ENCODE measurements at regions not wholly inside any gene's neighbourhood (a gene's known extent, or its start where the extent isn't known, plus 50 kb on each side); places are given as distances from the start of the nearest gene placed in this dataset.
A peak's percentile ranks its signal among the peaks of the same experiment; 100 is the strongest.

DNA sequence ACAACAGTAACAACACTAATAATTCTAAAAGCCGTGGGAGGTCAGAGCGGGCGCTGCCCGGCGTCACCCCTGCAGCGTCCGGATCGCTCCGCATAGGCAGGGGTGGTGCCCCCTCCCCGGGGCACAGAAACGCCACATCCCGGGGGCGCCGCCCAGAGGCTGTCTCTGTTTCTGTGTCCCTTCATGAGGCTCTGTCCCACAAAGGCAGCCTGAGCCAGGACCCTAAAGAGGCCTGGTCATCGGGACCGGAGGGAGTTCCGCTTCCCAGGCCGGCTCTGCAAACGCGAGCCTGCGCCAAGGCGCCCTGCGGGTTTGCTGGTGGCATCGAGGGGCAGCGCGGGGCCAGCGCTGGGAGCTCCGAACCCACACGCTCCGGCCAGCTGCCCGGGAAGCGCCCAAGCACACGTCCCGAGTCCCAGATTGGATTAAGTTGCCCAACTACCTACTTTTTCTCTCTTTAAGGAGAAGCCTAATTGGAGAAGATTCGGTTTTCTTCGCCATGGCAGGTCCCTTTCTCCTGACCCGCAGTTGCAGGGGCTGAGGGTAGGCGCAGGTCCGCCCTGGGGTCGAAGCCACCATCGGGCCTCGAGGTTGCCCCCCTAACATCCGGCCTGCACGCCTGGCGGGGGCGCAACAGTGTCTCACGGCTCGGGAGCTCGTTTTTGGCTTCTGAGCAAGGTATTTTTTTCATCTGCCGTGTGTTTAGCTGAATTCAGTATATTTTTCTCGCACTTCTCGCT, 421.7 kb downstream of the VRK1 start:
- peak overlapping the region; percentile 35 for H3K4me3 ChIP-seq (ENCODE audit: low read depth, low read length)
- no peak for DNase-seq (ENCODE audit: low read depth)

DNA sequence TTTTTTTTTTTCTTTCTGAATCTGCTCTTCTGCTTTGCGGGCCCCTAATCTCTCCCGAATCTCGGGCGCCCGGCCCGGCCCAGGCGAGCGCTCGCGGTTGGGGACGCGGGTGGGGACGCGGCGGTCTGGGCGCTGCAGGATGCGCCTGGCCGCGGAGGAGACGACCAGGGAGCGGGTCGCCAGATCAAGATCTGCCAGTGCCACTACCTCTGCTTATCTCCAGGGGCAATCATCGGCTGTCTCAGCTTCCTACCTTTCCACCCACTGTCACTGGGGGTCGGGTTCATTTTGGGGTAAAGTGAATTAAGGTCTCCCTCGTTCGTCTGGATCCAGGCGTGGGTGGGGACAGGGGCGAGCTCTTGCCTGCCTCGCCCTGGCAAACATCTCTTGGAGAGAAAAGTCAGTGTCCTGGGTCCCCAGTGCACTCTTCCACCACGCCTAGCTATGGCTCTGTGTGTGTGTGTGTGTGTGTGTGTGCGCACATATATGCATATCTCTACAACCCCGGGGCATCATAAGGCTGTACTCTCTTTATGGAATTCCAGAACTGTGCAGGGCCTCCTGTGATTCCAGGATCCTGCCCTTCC, 422.3 kb downstream of the VRK1 start:
- no peak for DNase-seq (ENCODE audit: low read depth)
- peak overlapping the region; percentile 35 for H3K4me3 ChIP-seq (ENCODE audit: low read depth, low read length)

DNA sequence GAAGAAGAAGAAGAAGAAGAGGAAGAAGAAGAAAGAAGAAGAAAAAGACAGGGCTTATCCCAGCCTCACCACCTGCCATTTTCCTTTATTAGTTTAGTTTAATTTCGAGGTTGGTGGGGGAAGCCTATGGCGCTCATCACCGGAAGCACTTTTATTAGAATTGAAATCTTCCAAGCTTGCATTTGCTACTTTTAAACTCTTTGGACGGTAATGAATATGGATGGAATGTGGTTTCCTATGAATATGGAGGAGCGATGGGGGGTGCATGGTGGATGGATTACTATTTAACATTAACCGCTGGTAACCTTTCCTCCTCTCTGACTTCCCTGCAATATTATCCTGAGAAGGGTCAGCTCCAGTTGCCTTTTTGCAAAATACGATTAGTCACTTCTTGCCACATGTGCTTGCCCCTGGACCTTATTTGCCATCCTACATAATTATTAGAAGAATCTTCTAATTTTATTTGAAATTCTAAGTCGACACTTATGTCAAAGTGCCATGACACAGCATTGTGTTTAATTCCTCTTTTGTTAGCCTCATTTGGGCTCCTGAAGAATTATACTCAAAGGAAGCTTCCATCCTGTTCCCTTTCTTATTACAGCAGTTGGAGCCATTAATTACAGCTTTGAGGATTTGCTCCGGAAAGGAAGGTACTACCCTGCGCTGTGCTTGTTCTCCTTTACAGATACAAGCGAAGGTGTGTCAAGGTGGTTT, 424.5 kb downstream of the VRK1 start:
- no peak overlapping the region for H3K4me3 ChIP-seq (ENCODE audit: low read depth, low read length)
- no peak for DNase-seq (ENCODE audit: low read depth)

DNA sequence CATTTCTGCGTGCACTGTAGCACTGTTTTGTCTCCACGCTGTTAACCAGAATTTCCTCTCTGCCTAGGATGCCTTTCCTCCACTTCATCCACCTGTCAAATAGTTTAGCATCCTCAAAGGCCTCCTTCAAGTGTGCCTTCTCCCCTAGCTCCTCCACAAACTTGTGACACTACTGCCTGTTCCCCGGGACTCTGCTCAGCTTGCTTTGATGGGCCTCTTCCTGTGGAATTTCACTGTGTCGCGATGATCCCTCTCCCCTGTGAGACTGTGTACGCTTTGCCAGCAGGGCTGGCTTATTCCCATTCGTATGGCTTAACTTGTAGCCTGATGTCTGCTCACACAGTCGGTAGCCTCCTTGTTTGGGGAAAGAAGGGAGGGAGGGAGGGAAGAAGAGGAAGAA, 426.8 kb downstream of the VRK1 start:
- H3K4me3 ChIP-seq (ENCODE audit: low read depth, low read length), result no peak overlapping the region

DNA sequence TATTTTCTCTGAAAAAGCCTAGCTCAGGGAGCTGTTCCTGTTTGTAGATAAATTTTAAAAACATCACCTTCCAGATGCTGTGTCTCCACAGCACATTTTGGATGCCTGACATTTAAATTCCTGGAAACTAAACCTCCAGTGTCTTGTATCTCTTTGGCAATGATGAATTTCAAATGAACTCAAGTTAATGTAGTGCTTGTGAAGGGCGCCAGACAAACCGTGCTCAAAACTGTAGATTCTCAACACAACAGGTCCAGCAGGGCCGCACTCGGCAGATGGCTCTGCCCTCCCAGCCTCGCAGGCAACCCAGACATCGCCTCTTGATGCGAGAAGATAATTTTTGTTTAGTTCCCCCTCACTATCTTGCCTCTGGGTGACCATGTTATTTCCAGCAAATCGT, 432.9 kb downstream of the VRK1 start:
- no peak overlapping the region for H3K4me3 ChIP-seq (ENCODE audit: low read depth, low read length)
- no peak for DNase-seq (ENCODE audit: low read depth)

More for the DNA sequence above, 426.8 kb downstream of the VRK1 start:
- DNase-seq (ENCODE audit: low read depth), result no peak

DNA sequence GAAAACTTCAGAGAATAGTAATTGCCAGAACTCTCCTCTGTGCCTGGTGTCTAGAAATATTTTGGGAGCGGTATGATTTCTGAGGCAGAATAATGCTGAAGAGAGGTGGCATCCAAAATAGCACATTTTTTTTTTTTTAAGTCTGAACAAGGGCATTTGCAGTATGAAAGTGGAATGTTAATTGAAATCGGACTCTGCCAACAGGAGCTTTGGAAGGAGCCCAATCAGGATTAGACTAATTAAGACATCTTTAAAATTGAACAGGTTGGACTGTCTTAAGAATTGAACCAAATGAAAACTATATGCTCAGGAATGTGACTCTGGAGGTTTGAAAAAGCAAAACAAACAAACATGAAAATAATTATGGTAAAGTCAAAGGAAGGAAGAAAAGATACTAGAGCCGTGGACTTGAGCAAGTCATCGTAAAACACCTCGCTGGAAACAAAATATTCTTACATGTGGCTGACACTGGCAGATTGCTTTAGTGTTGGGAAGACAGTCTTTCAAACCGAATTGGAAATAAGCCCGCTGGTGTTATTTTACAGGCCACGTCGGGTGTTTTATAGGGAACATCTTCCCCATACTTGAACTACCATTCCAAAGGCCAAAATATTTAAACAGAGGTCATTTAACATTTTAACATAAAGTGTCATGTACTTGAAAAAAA, 436.3 kb downstream of the VRK1 start:
- no peak for DNase-seq (ENCODE audit: low read depth)
- no peak overlapping the region for H3K4me3 ChIP-seq (ENCODE audit: low read depth, low read length)

DNA sequence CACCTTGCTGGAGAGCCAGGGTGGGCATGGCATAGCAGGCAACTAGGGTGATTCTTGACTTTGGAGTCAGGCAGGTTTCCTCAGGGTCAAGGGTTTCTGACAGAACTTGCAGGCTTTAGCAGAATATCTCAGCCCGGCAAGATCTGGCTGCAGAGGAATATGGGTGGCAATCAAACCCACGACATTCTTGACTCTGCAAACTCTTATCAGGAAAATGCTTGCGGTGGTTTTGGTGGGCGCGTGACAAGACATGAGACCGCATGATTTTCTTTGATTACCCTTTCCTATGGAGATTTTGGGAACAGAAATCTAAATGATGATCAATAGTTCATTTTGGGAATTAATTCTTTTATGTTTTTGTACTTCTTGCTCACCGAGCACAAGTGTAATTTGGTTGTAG, 449.5 kb downstream of the VRK1 start:
- H3K4me3 ChIP-seq (ENCODE audit: low read depth, low read length), result no peak overlapping the region
- DNase-seq (ENCODE audit: low read depth), result no peak

DNA sequence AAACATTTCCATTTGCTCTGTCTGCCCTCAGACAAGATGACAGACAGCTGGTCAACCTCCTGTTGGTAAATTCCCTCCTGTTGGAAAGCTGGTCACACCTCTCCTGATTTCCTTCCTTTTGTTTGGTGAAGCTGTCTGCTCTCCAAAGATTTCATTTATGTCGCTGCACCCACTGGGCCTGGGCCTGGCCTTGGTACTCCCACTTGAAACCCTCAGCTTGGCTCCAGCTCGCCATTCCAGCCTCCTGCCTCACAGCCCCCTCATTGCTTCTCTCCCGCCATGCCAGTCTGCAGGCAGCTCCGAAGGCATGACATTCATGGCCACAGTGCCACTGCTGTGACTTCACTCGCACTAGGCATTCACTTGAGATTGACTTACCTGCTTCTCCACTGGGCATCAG, 451.8 kb downstream of the VRK1 start:
- H3K4me3 ChIP-seq (ENCODE audit: low read depth, low read length), result no peak overlapping the region
- DNase-seq (ENCODE audit: low read depth), result no peak

DNA sequence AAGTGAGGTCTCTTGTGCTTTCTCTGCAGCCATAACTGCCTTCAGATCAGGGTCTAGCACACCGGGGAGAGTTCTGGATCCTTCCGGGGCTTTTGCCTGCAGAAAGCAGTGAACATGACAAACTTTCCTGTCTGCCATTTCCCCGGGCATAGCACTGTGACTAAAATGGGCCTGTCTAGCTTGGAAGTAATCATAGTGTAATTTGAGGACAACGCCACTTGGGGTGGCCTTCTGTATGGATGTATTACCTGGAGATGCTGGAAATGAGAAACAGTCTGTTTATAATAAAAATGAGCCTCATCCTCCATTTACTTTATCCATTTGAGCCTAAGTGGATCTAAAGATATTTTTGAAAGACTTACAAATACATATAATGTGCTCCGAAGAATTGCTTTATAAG, 453.7 kb downstream of the VRK1 start:
- DNase-seq (ENCODE audit: low read depth), result no peak
- H3K4me3 ChIP-seq (ENCODE audit: low read depth, low read length), result no peak overlapping the region

DNA sequence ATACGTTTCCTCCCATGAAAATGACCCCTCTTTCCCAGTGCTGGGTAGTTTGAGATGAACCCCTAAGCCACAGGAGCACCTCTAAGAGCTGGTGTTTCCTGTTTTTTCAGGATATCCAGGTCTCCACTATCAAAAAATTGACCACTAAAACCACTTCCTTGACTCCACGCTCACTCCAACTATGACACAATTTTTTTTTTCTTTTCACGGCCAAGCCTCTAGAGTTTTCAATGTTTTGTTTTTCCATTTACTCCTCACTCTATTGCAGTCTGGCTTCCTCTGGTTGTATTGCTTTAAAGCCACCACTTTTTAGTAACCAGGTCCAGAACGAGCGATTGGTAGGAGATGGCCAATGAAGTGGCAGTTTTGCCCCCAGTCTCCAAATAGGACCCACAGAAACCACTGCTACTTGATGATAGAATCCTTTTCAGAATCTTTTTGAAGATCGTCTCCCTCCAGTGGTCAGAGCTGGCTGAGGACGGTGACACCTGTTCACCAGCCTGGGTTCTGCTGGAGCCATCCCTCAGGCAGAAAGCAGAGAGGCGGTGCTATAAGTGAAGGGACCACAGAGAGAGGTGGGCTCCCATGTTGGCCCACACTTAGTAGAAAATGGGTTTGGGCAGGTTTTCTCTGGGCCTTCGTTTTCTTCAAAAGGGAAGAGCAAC, 454.4 kb downstream of the VRK1 start:
- H3K4me3 ChIP-seq (ENCODE audit: low read depth, low read length), result no peak overlapping the region
- DNase-seq (ENCODE audit: low read depth), result no peak

DNA sequence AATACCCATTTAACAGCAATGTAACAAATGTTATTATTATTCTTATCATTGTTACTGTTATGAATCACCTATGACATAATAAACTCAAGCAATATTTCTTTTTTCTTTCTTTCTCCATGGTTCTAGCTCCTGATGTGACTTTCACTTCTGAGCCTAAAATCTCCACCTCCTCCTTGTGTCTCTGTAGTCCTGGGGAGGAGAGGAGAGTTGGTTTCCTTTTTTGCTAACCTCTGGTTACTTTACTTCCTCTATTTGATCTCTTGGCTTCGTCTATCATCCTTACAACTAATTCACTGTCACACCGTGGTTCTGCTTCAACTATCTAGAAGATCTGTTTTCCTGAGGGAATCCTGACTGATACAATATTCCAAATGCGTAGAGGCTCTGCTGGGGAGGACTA, 456.6 kb downstream of the VRK1 start:
- DNase-seq (ENCODE audit: low read depth), result no peak
- no peak overlapping the region for H3K4me3 ChIP-seq (ENCODE audit: low read depth, low read length)

DNA sequence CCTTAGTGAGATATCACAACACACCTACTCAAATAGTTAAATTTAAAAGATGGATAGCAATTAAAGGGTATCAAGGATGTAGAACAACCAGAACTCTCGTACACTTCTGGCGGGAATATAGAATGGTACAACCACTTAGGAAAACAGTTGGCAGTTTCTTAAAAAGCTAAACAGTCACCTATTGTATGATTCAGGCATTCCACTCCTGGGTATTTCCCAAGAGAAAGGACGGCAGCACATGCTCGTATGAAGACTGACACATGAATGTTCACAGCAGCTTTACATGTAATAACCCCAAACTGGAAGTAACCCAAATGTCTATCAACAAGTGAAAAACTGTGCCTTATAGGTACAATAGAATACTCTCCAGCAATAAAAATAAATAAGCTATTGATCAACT, 465.2 kb downstream of the VRK1 start:
- H3K4me3 ChIP-seq (ENCODE audit: low read depth, low read length), result no peak overlapping the region
- no peak for DNase-seq (ENCODE audit: low read depth)

DNA sequence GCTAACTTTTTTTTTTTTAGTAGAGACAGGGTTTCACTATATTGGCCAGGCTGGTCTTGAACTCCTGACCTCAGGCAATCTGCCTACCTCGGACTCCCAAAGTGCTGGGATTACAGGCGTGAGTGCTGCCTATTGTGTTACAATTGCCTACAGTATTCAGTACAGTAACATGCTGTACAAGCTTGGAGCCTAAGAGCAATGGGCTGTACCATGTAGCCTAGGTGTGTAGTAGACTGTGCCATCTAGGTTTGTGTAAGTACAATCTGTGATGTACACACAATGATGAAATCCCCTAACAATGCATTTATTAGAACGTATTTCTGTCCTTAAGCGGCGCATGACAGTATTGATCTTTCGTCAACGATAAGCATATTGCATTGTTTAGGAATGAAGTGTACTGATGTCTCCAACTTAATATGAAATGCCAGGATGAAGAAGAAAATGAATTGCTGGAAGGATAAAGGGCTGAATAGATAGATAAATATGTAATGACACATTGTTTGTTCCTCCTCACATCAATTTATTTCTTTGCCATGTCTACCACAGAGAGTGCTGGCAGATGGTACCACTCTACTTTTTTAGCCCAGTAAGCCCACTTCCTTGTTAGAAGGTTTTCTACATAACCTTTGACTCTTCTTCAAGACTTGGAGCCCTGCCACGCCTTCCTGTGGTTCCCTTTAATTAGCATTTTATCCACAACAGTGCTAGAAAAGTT, 467.5 kb downstream of the VRK1 start:
- H3K4me3 ChIP-seq (ENCODE audit: low read depth, low read length), result no peak overlapping the region
- no peak for DNase-seq (ENCODE audit: low read depth)

DNA sequence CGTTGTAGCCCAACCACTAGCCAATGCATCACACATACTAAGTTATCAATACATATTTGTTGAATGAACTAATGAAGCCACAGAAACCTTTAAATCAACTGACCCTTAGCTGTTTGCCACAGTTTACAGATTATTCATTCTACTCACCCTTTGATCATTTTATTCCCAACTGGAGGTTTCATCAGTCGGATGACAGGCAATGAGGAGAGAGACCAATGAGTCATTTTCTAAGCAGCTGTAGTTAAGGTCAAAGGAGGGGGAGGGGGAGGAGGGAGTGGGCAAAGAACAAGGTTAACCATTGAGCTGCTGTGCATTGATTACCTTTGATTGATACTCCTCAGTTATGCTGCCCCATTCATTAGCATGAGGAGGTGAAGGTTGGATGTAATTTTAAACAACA, 469.5 kb downstream of the VRK1 start:
- DNase-seq (ENCODE audit: low read depth), result peak; percentile 8
- H3K4me3 ChIP-seq (ENCODE audit: low read depth, low read length), result no peak overlapping the region

DNA sequence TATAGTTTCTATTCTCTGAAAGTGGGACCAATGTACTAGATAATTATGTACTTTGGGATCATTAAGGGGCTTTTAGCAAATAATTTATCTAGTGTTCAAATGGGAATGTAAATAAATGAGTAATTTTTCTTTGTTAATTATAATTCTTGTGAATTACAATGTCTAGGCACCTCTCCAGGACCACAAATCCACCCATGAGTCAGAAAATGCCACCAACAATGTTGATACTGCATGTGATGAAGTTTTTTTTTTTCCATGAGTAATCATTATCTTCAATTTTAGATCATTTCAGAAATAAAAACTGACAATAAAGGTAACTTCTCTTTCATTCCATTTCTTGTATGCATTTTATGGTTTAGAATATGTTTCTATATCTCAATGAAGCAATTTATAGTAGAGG, 470.3 kb downstream of the VRK1 start:
- no peak overlapping the region for H3K4me3 ChIP-seq (ENCODE audit: low read depth, low read length)
- no peak for DNase-seq (ENCODE audit: low read depth)

DNA sequence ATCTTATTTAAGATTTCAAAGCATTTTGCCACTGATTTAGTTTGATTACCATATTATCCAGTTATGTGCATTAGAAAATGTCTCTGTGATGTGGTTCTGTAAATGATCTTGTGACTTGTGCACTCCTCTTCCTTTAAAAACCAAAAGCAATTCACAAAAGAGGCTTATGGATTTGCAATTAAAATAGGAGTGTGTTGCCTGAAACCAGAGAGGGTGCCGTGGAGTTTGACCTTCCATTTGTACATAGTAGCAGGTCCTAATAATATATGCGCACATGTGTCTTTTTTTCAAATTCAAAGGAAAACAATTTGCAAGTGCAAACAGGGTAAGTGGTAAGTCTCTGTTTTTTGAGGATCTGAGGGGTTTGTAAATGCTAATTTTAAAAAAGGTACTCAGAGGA, 470.9 kb downstream of the VRK1 start:
- H3K4me3 ChIP-seq (ENCODE audit: low read depth, low read length), result no peak overlapping the region
- no peak for DNase-seq (ENCODE audit: low read depth)

DNA sequence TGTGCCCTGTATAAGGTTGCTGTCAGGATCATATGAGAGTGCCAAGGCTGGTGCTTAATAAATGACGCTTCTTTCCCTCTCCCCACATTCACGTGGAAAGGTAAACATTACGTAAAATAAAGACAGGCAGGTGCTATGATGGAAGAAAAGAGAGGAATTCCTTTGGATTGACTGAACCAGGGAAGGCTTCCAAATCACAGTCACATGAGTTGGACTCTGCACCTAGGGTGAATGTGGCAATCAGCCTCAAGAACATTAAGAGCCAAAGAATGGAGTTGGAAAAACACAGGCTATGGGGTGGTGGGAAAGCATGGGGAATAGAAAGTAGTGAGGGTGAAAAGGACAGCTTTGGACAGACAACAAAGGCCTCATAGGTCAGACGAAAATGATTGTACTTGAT, 473.1 kb downstream of the VRK1 start:
- no peak overlapping the region for H3K4me3 ChIP-seq (ENCODE audit: low read depth, low read length)
- DNase-seq (ENCODE audit: low read depth), result no peak

DNA sequence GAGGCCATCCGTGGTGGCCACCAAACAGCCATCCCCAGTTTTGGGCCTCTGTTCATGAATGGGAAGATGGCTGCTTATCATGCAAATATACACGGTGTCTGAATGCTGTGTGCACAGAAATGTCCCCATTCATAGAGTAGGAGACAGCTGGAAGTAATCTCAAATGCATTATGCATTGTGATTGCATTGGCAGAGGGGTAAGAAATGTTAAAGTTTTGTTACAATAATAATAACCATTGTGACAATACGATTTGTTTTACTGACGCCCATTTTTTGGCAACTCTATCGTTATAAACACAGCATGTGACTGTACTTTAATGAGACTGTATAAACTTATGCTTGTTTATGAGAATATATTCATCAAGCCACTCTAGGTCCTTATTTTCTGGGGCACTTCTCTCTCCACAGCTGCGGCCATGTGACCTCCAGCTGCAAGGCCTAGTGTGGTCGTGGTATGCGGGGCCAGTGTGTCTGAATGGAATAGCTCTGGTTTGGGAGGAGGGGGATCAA, 474.3 kb downstream of the VRK1 start:
- no peak for DNase-seq (ENCODE audit: low read depth)
- H3K4me3 ChIP-seq (ENCODE audit: low read depth, low read length), result no peak overlapping the region

DNA sequence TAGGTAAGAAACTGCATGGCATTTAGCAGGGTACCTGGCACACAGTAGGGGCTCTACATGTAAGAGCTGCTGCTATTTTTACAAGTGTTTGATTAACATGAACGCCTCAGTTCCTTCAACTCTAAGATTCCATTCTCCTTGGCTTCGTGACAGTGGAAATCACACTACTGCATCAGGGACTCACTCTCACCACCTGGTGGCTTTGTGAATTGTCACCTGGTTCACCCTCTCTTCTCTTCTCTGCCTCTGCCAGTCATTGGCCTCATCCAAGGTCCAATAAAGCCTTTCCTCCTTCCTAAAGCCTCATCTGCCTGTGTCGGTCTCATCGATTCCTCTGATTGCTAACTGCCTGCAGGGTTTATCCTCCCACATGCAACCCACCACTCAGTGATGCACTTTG, 476.4 kb downstream of the VRK1 start:
- no peak for DNase-seq (ENCODE audit: low read depth)

More for the DNA sequence above, 476.4 kb downstream of the VRK1 start:
- no peak overlapping the region for H3K4me3 ChIP-seq (ENCODE audit: low read depth, low read length)
